Inferior parietal cortex (tissue), 1 donor: ENCODE measurements at regions not wholly inside any gene's neighbourhood (a gene's known extent, or its start where the extent isn't known, plus 50 kb on each side); places are given as distances from the start of the nearest gene placed in this dataset.

Experiments used
- DNase-seq: peaks from one replicate; pipeline ENCODE4 v3.0.0-alpha.2; 2016; ENCODE audit errors: extremely low spot score

DNA sequence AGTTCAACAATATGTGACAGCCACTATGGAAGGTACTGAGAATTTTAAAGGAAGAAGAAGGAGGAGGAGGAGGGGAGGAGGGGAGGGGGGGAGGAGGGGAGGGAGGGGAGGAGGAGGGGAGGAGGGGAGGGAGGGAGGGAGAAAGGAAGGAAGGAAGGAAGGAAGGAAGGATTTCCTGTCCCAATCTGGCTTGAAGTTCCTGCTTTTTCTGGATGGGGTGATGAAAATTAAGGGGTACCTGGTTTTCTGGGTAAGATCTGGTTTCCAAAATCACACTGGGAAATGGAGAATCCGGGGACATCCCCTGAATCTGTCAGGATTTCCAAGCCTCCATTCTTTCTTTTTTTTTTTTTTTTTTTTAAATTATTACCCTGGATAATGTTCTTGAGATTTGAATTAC is 271.8 kb downstream of the MTX2 start:
- no peak for DNase-seq

DNA sequence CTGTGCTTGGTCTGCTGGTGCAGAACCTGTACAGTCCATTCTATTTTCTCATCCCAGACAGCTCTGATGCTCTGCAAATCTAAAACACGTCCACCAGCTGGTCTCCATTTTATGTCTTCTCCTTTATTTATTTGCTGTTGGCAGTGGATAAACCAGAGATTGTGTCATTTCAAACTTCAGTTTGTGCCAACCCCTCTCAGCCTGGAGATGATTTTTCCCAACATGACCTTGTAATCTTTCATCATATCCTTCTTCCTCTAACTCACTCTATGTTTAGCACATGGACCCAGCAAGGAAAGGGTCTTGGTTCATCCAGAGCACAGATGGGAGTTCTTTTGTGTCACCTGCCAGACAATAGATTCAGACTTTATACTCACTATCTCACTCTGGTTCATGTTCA is 273.2 kb downstream of the MTX2 start:
- DNase-seq = no peak

DNA sequence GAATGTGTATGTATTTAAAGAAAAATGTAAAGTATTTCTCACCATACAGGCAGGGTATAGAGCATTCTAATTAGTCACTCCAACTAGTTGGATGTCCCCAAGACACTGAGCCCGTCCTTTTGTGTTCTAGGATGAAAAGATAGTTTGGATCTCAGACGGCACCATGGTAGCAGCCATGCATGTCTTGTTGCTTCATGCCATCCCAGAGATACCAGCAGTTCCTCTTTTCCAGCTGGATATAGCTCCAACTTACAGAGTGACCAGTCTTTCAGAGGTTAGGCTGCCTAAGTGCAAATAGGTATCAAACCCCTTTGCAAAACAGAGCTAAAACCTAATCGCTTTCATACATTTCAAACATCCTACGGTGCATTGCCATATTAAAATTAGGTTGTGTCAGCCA is 275.3 kb downstream of the MTX2 start:
- no peak for DNase-seq

DNA sequence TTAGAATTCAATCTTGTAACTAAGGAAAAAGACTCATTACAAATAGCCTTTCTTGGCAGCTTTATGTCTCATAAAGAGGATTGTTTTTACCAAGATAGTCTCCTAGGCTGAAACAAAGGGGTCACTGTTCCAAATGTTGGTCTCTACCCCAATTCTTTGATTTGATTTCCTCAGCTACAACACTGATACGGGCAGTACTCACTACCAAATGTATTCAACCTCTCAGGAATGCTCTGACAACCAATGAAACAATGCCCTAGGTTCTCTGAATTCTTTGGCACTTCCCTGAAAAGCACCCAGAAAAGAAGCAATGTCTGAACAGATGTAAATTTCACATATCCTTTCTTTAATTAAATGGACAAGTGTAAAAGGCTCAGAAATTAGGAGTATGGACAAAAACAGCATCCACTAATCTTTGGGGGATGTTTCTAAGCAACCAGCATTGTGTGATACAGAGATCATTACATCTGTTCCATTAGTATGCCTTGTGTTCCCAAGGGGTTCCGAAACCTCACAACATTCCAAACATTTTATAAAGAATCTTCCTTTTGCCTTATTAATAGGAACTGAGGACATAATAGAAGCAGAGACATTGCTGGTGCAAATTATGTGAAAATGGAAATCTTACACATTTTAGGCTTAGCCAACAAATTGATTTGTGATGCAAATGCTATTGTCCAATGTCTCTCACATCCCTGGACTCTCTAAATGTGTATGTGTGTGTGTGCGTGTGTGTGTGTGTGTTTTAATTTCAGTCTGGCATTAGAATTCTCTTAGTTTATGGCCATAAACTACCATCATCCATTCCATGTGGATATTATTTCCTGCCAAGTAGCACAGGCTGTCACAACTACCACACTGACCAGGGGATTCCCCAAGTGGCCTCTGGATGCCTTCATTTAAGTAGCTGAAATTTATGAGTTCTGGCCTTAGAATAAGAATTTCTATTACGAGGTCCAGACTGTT is 276.0 kb downstream of the MTX2 start:
- DNase-seq = no peak

DNA sequence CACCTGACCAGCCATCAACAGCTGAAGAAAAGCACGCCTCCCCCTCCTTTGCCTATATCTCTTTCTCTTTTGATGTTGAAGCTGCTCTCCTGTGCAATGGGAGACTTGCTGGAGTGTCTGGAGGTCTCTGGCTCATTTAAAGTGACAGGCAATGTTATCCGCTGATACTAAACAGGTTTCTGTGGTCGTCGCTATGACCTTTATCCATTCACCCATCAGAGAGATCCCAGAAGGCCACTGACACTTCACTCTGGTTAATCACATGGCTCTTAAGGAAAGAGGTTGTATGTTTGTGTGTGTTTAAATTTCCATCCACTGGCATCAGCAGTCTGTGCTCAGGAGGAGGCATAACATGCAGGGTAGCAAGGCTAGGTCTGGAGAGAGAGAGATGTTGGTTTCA is 277.3 kb downstream of the MTX2 start:
- no peak for DNase-seq

DNA sequence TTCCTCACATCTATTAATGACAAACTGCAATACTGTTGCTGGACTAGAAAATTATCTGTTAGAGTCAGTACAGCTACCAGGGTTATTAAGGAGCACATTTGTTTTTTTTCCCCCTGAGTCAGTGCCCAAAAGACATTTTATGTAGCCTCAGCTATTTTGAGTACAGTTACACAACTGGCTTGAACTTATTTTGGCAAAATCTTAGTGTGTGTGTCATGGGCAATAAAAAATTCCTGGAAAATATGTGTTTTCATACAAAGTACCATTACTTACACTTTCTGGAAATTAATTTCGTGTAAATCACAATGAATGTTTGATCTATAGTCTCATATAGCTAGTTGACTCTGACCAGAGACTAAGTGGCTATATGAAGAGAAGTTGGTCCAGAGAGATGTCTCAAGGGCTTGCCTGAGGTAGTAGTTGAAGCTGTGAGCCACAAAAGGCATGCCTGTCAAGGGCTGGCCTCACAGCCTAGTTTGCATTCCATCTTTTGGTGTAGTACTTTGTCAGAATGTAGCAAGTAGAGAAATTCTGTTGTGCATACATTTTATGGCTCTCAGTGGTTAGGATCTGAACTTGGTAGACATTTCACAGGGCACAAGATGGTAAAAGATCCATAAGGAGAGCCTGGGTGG is 283.4 kb downstream of the MTX2 start:
- DNase-seq = no peak

DNA sequence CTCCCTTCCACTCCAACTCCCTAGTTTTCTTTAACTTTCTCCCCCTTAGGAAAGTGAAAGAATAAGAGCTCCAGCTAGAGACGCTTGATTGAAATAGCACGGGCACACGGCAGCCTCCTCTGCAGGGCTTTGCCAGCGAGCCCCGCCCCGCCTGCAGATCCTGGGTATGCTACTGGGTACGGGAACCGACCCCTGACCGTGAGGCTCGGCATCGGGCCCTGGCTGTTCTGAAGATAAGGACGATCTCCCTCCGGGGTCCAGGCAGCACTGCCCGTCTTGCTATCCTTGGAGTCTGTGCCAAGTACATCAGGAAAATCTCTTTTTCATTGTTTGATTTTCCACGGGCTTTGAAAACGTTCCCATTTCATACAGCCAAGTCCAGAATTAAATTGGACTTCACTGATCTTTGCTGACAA is 284.5 kb downstream of the MTX2 start:
- DNase-seq = peak; percentile 34

DNA sequence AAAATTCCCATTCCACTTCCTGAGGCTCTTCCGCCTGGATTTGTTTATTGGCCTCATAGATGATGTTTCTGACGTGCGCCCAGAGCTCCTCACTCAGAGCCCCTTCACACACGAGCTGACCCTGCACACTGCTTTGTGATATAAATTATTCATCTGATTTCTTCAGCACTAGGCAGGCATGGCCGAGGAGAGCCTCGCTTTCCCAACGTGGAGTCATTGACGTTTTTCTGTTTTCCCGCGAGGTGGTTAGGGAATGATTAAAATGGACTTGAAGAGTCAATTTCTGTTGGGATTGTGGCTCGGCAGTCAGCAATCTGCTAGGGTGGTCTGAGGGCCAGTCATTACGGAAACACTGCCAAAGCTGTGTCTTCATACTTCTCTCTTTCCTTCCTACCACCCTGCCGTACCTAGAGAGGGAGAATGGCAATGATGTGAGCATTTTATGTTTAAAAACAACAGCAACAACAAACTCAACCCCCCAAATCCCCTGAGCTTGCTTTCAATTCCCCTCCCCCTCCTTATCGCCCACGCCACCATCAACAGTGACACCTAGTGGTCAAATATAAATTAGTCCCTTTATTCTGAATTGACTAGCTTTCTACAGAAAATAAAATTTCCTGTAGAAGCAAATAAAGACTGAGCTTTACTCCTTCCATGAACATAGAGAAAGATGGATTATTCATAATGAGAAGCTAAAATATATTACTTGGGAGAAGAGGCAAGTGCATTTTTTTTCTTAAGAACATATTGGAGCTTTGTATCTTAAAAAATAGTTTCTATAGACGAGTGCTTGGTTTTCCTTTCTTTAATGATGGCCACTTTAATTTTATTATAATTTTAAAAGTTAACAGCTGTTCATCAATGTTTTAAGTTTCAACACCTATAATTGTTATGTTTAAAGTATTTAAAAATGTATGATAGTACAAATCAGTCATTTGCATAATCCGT is 285.1 kb downstream of the MTX2 start:
- peak; percentile 70 for DNase-seq

DNA sequence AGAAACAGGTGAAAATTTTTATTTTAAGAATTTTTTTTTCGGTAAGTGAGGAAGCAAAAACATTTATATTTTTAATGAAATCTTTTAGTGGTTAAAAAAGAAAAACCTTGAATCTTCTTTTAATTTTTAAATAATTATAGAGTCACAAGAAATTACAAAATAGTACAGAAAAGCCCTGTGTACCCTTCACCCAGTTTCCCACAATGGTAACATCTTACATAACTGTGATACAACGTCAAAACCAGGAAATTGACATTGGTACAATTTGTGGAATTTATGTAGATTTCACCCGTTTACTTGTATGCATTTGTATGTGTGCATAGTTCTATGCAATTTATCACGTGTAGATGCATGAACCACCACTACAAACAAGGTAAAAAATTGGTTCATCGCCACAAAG is 285.9 kb downstream of the MTX2 start:
- DNase-seq = no peak

DNA sequence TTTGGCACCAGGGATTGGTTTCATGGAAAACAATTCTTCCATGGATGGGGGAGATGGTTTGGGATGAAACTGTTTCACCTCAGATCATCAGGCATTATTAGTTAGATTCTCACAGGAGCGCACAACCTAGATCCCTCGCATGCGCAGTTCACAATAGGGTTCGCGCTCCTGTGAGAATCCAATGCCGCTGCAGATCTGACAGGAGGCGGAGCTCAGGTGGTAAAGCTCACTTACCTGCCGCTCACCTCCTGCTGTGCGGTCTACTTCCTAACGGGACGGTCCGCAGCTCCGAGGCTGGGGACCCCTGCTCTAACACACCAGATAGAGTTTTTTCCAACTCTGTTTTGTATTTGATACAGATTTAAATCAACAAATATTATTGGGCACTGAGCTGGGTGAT is 286.5 kb downstream of the MTX2 start:
- DNase-seq = no peak

DNA sequence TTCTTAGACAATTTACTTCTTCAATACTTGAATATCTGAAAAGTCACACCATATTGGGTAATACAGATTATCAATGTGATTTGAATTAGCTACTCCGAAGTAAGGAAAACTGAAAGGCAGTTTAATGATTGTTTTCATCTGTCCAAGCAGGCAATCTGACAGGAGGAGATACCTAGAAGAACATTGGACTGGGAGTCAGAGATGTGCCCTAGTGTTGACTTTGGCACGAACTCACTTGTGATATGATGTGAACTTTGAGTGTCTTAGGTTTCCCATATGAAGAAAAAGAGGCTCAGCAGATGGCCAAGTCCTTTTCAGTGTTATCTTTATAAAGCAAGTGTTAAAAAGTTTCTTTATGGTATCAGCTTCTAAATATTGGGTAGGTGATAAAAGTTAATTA is 287.1 kb downstream of the MTX2 start:
- DNase-seq = no peak

DNA sequence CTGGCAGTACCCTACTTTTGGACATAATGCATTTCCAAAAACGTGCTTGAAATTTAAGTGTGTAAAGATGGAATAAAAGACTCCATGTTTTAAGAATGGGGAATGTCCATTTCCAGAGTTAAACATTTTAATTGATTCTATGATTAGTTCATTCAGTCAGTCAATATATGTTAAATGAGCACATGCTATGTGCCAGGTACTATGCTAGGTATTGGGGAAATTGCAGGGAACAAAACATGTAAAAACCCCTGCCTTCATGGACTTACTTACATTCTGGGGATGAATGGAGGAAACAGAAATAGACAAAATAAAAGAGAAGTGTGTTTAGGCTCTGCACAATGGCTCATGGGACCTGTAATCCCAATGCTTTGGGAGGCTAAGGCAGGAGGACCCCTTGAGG is 288.6 kb downstream of the MTX2 start:
- DNase-seq = no peak

DNA sequence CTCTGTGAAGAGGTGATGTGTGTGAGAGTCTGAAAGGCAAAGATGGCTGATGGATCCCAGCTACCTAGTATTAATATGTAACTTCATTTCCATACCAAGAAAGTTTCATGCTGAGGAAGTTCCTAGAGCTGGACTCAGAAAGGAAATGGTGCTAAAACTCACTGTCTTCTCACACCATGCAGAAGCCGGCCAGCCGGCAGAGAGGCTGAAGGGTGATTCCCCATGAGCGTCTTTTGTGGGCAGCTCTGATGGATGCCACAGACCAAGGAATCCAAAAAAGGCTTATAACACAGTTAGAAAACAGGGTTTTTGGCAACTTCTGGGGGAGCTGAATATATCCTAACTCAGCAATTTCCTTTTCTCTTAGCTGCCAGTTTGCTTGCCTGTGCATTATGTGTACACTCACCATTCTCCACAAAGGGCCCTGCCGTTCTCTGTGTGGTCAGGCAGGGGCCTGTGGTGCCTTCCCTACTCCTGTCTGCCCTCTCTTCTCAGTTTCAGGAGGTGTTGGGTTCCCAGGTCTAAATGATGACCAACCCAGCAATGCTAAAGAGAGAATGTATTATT is 289.4 kb downstream of the MTX2 start:
- DNase-seq = no peak

DNA sequence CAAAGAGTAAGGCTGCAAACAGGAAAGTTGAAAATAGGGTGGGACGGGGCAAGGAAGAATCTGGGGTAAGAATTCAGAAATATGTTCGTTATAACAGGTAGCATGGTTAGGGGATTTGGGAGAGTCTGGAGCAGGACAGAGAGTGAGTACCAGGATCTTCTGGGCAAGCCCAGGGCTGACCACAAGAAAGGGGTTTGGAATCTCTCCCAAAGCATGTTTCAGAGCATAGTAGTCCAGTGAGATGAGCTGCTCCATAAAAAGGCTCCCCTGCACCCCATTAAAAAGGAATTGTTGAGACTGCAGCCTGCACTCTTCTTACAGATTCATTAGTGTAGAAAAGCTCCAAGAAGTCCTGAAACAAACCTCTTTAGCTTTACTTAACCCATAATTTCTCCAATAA is 291.1 kb downstream of the MTX2 start:
- no peak for DNase-seq

DNA sequence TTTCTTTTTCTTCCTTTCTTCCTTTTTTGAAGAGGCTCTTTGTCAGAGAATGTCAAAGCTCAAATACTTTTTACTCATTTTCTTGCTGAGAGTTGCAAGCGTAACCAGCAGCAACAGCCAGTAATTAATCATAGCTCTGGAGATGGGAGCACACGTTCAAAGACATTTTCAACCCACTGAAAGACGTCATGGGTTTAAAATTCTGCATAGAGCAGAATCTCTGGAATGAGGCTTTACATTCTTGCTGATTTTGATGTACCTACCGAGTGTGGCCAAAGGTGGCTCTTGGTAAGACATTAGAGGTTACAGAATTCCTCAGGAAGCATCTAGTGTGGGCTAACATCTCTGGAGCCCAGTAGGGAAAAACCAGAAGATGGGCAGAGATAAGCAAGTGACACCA is 292.5 kb downstream of the MTX2 start:
- no peak for DNase-seq

DNA sequence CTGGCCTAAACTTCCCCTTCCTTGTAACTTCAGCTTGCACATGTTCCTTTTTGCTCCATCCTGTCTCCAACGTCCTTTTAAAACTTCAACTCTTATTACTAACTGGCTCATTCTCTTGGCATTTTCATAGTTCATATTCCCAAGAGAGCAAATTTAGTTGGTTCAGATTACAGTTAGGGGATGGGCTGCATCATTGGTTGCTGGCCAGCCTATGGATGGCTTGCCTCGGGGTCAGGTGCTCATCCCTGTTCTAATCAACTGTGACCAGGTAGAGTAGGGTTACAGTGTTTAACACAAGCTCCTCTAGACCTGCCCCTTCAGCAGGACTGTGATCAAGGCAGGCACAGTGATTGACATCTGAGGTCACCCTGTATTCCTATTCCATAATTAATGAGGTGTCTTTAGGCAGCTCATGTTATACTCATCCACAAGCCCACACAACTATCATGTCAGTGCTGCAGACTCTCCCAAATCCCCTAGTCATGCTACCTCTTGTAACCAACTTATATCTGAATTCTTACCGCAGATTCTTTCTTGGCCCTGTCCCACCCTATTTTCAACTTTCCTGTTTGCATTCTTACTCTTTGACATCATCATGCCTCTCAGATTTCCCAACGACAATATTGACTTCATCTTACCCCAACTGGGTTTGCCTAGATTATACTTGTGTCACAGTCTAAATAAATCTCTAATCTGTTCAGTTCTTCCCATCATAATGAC is 293.3 kb downstream of the MTX2 start:
- DNase-seq = no peak

DNA sequence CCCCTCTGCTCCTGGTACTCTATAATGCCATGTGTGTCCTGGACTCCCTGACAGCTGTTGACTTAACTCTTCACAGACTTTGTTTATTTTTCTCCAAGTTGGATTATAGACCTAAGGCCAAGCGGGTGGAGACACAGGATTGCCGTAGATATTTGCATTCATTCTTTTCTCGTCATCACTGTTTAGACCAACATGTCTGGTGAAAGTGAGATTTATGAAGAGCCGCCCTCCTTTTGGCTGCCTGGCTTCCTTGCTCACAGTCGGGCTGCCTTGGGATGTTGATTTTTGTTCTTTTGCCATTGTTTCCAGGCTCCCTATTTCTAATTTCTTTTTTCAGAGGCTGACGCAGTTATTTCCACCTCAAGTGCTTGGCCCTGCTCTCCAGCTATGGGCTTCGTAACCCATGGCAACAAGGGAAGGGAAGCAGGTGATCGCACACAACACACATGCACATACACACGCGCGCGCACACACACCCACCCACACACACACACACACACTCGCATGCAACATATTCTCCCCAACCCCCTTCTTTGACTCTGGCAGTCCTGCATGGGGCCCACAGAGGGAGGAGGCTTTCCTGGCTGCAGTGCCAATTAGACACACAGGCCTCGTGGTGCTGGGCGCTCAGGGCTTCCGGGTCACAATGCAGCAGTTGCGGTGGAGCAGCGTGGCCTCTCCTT is 296.5 kb downstream of the MTX2 start:
- no peak for DNase-seq

DNA sequence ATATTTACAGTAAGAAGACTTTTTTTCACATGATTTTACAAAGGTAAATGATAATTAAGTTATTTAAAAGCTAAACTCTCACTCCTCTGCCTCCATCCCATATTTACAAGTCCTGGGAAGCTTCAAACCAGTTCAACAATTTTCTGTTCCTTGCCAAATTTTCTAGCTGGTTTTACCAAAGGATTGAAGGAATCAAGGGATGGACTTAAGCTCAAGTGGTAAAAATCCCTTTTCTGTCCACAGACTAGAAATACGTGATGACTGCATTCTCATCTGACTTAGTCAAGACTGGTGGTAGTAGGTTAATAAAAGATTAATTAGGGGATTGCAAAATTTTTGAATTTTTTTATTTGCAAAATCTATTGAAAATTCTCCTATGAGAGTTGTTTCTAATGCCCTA is 297.3 kb downstream of the MTX2 start:
- DNase-seq = no peak

DNA sequence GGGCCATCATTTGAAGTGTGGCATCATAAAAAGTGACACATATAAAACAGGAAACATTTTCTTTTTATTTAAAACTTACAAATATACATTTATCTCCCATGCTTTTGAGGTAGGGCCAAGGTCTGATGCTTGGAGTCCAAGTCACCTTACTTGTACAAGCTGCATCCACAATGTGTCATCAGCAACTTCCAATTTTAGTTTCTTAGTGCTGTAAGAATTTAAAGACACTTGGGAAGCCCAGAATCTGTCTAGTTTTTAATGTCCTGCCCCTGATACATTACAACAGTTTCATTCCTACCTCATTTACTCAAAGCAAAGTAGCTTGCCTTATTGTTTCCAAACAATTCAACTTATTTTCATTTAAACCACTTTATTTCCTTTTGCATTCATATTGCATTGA is 297.7 kb downstream of the MTX2 start:
- no peak for DNase-seq

DNA sequence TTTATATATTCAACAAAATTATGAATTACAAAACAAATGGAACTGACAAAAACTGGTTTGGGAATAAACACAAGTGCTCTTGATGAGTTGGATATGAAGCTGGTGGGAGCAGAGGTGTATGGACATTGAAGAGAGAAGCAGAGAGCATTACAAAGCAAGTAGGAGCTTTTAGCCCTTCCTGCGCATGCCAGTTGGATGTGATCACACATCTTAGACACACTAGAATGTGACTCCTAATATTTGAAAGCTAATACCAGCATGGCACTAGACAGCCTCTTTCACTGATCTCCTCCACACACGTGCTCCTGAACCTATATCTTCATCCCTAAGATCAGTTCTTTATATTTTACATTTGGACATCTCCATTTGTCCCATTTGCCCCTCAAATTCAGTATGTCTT is 298.1 kb downstream of the MTX2 start:
- DNase-seq = no peak

DNA sequence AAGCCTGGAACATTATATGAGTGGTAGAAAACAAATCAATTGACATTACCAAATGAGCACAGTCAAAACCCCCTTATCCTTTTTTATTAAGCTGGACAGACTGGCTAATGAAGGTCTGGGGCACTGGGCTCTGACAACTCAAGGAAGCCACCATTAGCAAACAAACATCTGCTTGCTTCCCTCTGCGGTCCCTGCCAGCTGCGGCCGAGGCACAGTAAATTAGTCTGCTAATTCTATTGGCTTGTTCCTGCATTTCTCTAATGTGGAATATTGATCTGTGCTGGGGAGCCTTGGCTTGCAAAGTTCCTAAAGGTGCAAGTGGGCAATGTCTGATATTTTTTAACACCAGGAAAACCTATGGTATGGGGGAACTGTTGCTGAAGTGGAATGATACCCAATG is 300.3 kb downstream of the MTX2 start:
- DNase-seq = no peak
